Suppressor macrophage treated with lipopolysaccharide for 4 hours (primary cell): ENCODE measurements at regions not wholly inside any gene's neighbourhood (a gene's known extent, or its start where the extent isn't known, plus 50 kb on each side); places are given as distances from the start of the nearest gene placed in this dataset.
"Not testable (repeated sequence)": the region's sequence is repeated elsewhere in the genome, so short reads cannot be mapped to it uniquely, and the experiment has no call there.

Source experiments
- DNase-seq: peaks from one replicate; pipeline ENCODE4 v3.0.0-alpha.2; 2020

GRCh38 chr5:103703617-103704016 is 141.0 kb upstream of the NUDT12 start:
- no peak for DNase-seq

DNA sequence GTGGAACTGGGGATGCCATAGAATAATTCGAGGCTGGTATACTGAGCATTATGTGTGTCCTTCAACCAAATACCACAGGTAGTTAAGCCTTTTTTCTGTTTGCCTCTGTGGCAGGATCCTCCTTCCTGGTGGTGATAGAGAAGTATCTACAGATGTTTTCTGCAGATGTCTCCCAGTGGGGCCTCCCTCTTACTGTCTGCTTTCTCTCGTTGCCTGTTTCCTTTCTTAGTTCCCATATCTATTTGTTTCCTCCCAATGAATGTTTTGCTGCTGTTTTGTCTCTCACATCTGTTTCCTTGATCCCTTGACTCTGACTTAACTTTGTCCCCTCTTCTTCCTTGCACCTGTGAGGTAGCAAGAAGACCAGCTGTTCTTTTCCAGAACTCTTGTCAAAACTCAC is 130.9 kb upstream of the NUDT12 start:
- no peak for DNase-seq

DNA sequence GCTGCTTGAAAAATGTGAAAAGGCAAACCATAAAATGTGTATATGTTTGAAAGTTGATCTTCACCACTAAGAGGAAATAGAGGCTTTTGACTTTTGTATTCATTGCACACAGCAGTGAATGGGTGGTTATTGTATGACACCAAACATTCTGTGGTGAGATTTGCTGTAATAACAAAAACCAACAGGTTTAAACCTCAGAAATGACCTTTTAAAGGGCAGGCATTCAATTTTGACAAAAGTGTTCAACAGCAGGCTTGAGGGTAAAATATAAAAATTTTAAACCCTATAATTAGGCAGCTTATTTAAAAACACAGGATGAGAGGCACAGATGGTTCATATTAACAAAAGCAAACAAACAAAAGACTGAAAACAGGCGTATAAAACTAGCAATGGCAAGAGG is 128.1 kb upstream of the NUDT12 start:
- DNase-seq: no peak

- no peak for DNase-seq
Measured at GRCh38 chr5:103679873-103680272, 117.3 kb upstream of the NUDT12 start.

GRCh38 chr5:103676198-103676597 is 113.6 kb upstream of the NUDT12 start:
- not testable (repeated sequence) for DNase-seq

GRCh38 chr5:103674739-103675138 is 112.2 kb upstream of the NUDT12 start:
- no peak for DNase-seq

- no peak for DNase-seq
Measured at GRCh38 chr5:103674251-103674650, 111.7 kb upstream of the NUDT12 start.

- no peak for DNase-seq
Measured at GRCh38 chr5:103669615-103670014, 107.0 kb upstream of the NUDT12 start.

- no peak for DNase-seq
Measured at GRCh38 chr5:103668281-103668680, 105.7 kb upstream of the NUDT12 start.

DNA sequence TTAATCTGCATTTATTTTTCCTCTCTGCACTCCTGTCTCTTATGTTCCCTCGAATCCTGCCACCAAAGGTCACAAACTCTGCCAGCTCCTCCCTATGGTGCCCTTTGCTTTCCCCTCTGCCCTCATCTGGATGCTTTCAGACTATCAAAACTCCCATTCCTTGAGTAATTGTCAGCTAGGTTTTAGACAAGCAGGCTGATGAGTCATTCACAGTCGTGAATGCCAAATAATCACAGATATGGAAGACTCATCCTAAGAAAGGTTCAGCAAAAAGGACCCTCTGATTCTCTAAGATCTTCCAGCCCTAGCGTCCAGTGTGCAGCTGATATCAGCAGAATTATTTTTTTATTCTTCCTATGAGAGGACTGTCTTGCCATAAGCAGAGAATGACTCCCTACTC is 104.5 kb upstream of the NUDT12 start:
- DNase-seq: no peak

DNA sequence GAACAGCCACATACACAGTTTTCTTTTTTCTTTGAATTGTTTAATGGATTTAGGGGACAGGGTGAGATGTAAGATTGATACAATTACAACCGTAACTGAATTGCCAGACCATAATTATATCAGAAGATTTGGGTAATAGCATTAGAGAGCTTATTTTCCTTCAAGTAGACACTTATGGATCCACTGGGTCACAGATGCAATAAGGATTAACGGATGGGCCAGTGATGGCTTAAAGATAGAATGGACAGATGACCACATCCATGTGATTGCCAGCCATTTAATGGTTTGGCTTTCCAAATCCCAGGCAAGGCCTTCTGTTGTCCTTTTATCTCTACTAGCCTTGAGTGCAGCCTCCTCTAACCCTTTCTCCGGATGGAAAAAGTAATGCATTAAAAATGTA is 94.7 kb upstream of the NUDT12 start:
- DNase-seq: no peak

DNA sequence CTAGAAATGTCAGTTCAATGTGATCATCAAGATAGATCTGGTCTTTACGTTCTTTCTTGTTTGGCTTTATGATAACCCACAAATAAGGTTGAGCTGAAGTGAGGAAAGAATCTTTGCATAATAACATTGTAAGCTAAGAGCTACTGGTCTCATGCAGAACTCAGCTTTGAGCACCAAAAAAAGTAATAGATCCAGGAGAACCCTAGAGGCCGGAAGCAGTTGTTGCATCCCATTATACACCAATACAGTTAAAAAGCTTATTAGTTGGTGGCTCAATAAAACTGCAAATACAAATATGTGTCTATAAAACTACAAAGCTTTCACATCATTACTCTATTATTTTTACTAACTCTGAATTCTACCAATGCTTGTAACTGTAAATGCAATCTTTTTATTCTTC is 85.5 kb upstream of the NUDT12 start:
- DNase-seq: no peak

- no peak for DNase-seq
Measured at GRCh38 chr5:103646698-103647614, 84.4 kb upstream of the NUDT12 start.

DNA sequence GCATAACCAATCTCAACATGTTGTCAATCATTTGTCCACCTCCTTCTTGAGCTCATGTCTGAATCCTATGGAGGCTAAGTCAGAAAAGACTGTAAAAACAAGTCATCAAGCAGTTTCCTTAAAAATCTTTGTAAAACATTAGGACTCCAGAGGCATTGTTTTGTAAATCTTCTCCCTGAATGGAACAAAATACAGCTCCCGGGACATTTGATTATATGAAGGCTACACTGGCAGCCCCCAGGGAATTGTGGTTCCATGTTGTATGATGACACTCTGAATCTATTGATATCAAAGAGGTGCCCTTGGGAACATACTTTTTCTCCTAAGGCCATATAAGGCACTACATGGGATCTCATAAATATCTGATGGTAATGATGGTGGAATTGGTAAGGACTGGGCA is 83.2 kb upstream of the NUDT12 start:
- no peak for DNase-seq

- DNase-seq: no peak
Measured at GRCh38 chr5:103638979-103639378, 76.4 kb upstream of the NUDT12 start.

DNA sequence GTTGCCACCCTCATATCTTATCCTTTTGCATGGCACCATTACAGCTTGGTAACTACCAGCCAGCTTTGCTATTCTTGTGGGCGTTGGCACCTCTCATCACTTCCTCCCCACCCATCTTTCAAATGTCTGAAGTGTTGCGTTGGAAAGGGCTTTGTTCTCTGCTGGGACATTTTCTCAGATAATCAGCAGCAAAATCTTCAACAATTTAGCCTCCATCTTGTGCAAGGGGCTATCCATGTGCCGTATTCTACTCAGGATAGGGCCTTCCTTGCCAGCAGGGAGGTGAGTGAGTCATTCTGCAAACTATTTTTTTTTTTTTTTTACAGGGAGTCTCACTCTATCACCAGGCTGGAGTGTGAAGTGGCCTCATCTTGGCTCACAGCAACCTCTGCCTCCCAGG is 62.1 kb upstream of the NUDT12 start:
- no peak for DNase-seq

DNA sequence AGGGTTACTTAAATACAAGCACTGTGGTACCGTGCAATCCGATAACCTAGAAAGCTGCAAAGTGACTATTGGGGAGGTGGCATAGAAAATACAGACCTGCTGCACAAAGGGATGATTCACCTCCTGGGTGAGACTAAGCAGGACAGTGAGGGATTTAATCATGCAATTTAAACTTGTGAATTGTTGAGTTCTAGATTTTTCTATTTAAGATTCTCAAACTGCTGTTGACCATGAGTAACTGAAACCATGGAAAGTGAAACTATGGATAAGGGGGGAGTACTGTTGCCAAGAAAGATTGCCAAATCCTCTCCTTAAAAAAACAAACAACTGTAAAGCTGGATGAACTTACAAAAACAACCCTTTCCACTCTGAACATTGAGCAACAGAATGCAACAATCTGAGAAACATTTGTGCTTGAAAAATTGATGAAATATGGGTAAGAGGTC is 61.5 kb upstream of the NUDT12 start:
- DNase-seq: no peak

DNA sequence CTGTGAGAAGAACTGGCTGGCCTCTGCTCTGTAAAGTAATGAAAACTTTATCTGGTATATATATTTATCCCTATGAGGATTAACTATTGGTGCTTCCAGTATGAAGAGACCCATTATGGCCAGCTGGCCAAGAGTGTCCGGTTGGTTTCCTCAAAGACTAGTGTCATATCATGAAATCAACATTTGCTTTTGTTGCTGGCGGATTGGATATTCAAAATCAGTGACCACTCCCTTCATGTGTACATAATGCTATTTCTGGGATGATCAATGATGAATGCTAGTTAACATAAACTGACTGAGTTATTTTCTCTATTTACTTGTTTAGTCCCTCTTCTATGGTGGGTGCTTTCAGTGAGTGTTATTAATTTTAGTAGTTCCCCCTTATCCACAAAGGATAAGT is 60.8 kb upstream of the NUDT12 start:
- no peak for DNase-seq

GRCh38 chr5:103621548-103621930 is 59.0 kb upstream of the NUDT12 start:
- DNase-seq: no peak

DNA sequence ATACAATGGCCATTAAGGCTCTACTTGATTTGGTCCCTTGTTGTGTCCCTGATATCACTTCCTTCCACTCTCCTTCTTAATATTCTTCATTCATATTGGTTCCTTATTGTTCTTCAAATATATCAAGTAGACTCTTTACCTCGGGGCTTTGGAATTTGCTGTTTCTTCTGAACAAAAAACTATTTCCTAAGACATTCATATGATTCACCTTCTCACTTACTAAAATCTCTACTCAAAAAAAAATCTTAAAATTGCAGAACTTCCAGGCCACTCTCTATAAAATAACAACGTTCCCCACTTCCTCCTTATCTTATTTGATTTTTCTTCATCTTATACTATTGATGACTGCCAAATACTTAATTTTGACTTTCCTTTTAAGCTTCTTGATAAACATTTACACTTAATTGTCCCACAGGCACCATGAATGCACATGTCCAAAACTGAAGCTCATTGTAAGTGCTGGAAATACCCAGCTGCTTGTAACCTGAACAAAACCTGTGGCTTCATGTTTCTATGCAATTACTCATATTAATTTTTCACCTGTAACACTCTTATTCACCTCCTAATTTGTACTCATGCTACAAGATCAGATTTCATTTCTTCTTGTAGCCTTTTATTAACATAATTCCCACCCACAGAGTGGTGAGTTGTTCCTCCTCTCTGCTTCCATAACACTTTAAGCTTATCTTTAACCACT is 58.4 kb upstream of the NUDT12 start:
- DNase-seq: no peak

DNA sequence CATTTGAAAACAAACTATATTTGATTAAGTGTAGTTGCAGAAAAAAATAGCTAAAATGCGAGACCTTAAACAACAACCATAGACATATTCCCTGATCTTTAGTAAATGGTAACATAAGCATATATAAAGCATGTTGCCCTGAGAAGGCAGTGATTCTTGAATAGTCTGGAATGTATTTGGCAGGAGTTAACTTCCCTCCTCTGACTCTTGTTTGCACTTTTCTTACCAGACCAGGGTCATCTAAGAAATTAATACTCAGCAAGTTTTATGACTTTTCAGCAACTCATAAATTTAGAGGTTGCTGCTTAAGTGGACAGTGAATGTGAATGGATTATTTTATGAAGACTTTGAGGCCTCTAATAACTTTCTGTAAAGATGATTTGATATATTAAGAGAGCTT is 55.3 kb upstream of the NUDT12 start:
- no peak for DNase-seq

DNA sequence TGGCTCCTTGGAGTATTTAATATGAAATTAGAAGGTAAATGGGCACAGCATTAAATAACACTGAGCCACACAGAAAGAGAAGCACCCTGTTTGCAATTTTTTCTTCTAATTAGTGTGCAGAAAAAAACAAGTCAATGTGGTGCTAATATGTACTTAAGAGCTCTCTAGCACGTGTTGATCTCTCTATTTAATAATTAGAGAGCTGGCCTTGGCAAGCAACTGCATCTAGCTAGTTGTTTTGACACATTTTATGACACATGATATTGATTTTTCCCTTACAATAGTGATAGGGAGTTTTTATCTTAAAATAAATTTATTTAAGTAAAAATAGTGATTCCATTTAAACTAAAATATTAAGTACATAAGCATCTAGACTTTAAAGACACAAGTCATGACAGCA is 54.5 kb upstream of the NUDT12 start:
- no peak for DNase-seq

DNA sequence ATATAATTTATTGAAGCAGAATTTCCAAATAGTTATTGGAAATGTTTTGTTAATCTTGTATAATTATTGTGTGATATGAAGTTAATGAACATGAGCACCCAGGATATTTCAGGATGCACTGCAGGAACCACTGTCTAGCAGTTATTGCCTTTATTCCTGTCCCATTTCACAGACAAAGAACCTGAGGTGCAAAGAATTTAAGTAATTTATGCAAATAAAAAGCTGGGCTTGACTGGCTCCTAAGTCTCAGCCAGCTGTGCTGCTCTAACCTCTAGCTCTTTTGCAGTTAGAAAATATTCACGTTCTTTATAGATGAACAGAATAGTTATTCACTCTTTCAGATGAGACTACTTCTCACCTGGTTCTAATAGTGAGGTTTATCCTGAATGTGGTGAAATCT is 50.0 kb upstream of the NUDT12 start:
- DNase-seq: no peak
